HG03565 (cell line): ENCODE measurements at regions not wholly inside any gene's neighbourhood (a gene's known extent, or its start where the extent isn't known, plus 50 kb on each side); places are given as distances from the start of the nearest gene placed in this dataset.
"Not testable (repeated sequence)": the region's sequence is repeated elsewhere in the genome, so short reads cannot be mapped to it uniquely, and the experiment has no call there.

ENCODE experiments used
- ATAC-seq: cut with Tn5 transposase; IDR thresholded peaks from one replicate; pipeline ENCODE4 v1.9.1; 2021; ENCODE audit warnings: mild to moderate bottlenecking, moderate library complexity; ENCODE audit not compliant: unreplicated experiment

DNA sequence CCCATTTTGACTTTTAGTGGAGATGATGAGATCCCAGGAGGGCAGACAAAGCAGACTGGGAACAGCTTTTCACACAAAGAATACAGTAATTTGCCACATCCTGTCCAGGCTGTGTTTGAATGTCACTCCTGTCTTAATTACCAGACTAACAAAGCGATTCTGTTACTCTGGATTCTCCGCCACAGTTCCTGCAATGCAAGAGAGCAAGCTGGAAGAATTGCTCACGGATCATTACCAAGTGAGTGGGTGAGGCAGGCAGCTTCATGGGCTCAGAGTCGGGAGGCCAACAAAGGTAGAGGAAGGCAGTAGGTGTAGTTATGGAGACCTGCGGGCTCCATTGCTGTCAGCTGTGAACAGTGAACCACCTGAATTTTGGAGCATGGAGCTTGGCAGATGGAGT is 250.5 kb upstream of the ATP5MC3 start:
- no peak for ATAC-seq

DNA sequence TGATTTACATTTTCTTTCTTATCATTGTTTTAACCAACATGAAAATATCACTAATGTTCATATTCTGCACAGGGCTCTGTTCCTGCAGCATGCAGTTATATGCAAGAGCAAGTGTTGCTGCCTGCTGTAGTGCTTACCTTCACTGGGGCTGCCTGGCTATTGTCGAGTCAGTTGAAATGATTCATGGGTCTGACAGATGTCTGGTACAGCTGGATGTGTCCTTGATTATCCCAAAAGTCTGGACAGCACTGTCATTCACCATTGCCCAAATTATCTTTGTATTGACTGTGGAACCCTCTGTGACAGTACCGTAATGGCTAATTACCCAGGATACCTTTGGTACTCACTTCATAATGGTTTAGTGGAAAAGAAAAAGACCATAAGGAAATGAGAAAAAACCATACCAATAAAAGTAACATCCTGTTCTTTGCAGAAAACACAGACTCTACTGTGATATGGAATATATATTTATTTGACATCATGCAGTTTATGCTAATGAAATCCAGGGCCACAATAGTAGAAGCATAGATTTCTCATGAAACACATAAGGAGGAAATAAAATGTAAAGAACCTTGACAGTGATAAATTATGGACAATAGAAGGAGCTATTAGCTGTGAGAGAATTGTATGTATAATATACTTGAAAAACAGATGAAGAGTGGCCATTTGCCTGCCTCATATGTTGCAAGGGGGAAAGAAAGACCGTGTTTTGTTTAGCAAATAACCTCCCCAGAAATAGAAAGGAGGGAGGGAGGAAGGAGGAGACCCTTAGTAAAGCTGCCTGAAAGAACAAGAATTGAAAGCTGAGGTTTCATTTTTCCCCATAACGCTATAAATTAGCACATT is 249.8 kb upstream of the ATP5MC3 start:
- ATAC-seq = no peak

DNA sequence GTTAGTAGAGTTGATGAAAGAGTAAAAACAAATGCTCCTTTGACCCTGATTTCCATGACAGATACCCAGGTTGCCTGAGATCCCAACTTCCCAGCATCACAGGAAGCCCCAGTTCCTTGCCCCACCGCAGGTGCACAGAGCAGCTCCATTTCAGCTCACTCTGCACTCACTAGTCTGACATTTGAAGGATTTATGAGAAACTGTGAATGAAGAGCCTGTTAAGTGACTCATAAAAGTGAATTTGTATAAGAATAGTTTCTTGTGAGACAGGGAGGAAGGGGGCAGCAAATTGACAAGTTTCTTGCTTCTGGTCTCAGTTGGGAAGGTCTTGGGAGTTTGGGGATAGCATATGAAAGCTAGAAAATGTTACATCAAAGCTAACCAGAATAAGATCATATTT is 248.7 kb upstream of the ATP5MC3 start:
- ATAC-seq = no peak

DNA sequence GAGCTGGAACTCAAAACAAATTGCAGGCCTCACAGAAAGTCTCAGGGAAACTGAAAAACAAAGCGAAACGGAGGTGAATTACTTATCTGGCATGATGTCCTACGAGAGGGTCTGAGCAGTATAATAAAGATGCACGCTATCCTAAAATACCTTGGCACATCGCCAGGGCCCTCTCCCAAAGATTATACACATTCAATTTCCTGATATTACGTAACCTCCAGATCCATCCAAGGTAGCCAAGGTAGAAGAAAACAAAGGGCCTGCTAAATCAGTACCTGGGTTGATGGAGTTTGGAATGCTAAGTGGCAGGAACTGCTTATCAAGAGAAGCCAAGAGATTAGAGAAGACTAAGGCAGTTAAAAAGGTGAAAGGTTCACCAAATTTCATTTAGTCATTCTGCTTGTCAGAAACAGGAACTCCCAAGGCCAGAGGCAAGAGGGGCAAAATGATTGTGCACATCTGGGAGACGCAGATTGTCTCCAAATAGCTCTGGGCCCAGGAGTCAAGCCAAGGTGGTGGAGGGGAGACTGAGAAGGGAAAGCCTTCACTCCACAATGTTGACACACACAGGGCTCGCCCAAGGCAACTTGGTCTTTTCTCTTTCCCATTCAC is 236.8 kb upstream of the ATP5MC3 start:
- no peak for ATAC-seq

DNA sequence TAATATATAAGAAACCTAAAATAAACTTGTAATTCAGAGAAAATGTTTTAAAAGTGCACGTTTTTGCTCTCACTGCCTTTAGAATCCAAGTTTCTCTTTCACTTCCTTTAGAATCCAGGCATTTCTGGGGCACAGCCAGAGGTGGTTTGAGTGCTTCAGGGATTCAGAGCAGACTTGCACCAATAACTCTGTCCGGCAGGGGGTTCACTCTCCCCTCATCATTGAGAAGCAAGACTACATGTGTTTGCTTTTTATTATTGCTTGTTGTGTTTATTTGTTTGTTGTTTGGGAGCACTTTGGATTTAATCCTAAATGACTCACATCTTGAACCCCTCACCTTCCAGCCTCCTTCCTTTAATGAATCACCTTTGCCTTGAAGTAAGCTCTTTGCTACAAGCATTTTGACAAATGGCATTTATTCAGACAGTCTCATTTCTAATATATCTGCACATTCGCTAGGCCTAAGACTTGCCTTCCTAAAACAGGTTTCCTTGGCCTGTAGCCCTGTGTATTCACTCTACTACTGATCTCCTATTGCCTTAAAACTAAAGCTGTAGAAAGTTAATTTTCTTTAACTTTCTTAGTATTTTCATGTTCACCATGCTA is 233.5 kb upstream of the ATP5MC3 start:
- ATAC-seq = peak; percentile 72

DNA sequence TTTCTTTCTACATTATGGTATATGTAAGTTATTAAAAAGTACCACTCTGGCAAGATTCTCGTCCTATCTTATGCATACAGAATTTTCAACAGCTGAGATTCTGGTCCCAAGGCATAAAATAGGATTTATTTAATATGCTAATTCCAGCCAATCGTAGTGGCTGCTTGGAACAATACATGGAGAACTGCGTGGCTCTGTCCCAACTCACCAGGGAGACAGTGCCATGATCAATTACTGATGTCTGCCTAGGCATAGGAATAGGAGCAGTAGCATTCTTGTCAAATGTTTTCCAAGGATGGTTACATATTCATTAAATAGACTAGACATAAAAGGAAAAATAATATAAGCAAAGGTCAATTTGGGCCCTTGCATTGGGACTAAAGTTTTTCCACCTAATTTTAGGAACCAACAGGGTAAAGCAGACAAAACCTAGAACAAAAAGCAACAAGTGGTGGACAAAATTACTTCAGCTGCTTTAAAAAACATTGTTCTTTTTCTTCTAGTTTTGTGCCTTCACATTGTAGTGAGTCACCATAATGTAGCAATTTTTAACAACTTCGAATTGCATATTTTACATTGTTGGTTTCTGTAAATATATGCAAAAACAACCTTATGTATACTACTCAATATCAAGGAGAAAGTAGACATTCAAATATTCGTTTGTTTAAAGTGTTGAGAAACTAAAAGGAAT is 232.8 kb upstream of the ATP5MC3 start:
- ATAC-seq = no peak

DNA sequence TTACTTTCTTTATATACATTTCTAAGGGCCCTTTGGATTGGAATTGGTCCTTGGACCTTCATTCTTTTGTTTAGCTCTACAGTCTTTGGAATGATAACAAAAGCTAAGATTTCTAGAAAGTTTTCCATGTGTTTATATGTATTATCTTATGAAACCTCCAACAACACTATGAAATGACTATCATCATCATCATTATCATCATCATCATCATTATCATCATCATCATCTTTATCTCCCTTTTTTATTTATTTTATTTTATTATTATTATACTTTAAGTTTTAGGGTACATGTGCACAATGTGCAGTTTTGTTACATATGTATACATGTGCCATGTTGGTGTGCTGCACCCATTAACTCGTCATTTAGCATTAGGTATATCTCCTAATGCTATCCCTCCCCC is 229.4 kb upstream of the ATP5MC3 start:
- ATAC-seq = not testable (repeated sequence)

DNA sequence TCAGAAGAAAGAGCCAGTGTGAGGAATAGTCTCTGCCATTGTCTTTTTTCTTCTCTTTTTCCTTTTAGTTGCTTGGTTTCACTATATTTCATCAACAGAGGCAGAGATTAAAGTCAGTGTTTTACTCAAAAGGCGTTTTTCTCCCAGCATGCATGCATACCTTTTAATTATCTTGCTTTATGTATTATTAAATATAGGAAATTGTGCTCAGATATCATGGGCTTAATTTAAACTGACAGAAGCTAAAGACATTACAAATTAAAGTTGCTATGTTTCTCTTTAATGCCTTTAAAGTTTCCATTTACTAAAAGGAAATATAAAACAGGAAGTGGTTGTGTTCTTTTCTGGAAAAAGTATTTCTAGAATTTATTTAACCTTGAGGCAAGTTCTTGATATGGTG is 223.3 kb upstream of the ATP5MC3 start:
- no peak for ATAC-seq

DNA sequence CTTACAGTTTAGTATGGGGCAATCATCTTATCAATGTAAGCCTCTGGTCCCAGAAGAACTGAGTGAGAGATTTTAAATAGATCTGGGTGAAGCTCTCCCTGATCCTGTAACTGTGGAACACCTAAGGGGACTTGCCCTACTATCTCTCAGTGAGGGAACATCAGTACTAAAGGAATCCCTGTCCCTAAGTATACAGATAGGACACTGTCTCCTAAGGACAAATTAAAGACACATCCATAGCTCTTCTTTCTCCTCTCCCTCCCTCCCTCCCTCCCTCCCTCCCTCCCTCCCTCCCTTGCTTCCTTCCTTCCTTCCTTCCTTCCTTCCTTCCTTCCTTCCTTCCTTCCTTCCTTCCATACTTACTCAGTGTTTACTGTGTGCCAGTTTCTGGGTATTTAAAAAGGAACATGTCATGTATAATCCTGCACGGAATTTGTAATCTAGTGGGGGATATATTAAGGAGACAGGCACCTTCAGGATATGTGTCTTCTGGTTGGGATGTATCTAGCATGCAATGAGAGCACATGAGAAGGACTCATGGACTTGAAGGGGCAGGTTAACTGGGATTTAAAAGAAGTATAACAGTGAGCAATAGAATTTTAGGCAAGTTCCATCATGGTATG is 222.2 kb upstream of the ATP5MC3 start:
- no peak for ATAC-seq

DNA sequence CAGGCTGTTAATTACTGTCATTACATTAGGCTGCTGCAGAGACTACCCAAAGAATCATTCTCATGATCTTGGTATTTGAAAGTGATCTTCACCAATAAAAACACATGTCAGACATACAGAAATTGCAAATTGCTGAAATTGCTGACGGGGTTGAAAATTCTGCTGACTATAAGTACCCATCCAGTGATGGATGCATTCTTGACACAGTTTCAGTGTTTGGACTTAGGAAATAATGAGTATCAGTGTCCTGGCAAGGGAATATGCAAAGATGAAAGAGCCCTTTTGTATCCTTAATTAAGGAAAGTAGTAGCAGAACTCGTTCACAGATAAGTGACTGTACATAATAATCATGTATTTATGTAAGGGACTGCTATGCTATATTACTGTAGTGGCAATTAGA is 221.1 kb upstream of the ATP5MC3 start:
- ATAC-seq = no peak

DNA sequence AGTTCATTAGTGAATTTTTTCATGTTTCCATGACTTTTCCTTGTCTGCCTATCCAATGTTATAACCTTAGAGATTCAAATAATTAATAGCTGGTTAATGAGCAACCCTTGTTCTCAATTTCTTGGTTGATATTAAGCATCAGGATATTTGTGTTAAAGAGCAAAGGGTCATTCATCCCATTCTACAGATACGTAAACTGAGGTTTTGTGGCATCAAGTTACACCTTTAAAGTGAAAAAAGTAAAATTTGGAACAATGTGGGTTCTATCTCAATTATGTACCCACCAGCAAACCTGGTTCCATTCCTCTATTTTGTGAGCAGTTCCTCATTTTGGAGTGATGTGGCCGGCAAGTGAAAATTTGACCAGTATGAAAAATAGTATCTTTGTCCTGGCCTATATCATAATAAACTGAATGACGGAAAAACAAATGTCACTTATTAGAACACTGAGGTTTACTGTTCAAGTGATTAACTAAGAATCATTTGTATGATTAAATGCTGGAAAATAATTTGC is 220.5 kb upstream of the ATP5MC3 start:
- ATAC-seq = no peak

DNA sequence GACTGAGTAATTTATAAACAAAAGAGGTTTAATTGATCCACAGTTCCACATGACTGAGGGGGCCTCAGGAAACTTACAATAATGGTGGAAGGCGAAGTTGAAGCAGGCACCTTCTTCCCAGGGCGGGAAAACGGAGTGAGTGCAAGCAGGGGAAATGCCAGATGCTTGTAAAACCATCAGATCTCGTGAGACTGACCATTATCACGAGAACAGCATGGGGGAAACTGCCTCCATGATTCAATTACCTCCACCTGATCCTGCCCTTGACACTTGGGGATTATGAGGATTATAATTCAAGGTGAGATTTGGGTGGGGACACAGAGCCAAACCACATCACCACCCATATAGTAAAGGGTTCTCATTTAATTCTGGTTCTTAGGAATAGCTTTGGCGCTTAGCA is 219.5 kb upstream of the ATP5MC3 start:
- ATAC-seq = no peak

DNA sequence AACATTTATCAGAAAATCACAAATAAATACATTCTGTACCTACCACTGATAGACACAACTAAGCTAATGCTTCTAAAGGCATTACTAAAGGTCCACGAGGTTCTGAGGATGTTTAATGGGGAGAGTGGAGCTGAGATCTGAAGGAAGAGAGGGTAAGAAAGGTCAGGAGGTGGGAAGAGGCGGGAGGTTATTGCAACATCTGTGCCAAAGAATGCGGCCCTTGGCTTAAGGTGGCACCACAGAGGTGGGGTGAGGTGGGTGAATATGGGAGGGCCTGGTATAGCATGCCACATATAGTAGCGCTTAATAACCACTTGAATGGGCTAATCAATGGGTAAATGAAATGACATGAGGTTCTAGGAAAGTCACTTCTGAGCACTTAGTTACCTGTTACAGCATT is 217.8 kb upstream of the ATP5MC3 start:
- no peak for ATAC-seq

DNA sequence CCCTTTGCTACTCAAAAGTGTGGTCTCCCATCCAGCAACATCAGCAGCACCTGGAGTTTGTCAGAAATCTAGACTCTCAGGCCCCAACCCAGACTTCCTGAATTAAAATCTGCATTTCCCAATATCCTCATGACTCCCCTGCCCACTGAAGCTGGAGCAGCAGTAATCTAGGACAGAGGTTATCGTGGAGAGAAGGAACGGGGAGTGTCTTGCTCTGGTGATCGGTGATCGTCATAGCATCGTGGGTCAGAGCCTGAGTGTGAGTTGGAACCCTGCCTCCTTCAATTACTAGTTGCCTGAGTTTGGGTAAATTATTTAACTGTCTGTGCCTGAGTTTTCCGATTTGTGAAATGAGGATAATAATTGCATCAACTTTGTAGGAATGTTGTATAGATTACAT is 217.3 kb upstream of the ATP5MC3 start:
- no peak for ATAC-seq

DNA sequence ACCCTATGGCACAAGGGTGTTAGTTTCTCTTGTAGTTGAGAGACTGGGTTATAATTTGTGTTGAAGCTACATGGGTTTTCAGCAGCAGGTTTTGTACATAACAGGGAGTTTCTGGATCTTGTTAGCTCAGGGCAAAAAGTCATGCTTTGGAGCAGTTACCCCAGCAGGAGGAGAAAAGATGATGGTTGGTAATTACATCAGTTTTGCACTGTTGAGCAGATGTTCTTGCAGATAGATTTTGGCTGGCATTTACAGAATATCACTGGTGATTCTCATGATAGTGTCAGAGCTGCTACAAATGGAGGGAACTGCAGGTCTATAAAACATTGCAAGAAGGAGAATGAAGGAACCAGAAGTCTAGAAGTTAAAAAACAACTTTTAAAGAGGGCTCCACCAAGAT is 215.2 kb upstream of the ATP5MC3 start:
- no peak for ATAC-seq

DNA sequence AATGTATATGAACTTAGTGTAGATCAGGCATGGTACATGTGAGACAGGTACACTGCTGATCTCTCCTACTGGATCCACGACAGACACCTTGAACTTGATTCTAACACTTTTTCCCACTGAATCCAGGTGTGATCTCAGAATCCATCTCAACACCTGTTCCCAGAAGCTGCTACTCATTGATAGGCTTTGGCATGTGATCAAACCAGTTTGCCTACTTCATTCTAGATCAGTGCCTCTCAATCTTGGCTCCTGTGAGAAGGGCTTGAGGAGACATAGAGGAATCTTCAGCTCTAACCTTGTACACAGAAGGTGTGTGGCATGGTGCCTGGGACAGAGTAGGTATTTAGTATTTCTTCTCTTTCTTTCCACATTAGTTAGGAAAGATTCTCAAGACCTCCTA is 212.3 kb upstream of the ATP5MC3 start:
- no peak for ATAC-seq

DNA sequence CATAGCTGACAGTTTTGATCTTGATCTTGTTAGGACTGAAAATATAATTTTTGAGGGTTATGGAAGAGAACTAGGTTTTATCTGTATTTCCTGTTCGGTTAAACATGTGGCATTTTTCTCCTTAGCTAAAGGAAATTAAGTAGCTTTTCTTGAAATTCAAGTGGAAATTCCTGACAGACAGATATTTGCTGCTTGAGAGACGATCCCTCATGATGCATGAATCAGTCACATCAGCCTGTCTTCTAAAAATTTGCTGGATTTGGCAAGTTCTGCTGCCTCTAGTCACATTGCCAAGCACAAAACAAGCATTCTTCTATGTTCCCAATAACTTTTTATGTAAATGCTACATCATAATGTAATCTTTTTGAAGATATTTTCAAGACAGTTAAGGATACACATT is 201.8 kb upstream of the ATP5MC3 start:
- no peak for ATAC-seq

DNA sequence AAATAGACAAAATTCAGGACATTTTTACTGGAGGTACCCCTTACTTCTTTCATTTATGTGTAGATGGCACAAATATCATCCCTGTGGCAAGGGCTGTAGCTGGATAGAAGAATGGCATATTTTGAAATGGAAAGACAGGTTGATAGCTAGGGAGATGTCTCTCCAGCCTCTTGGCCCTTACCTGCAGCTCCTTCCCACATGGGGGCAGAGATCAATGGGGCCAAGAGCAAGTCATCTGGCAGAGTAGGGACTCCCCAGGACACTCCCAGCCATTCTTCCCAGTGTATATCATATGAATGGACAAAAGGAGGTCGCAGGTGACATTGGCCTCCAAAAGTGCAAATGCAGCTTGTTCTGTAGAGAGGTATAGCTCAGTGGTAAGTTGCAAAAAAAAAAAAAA is 192.2 kb upstream of the ATP5MC3 start:
- ATAC-seq = no peak

DNA sequence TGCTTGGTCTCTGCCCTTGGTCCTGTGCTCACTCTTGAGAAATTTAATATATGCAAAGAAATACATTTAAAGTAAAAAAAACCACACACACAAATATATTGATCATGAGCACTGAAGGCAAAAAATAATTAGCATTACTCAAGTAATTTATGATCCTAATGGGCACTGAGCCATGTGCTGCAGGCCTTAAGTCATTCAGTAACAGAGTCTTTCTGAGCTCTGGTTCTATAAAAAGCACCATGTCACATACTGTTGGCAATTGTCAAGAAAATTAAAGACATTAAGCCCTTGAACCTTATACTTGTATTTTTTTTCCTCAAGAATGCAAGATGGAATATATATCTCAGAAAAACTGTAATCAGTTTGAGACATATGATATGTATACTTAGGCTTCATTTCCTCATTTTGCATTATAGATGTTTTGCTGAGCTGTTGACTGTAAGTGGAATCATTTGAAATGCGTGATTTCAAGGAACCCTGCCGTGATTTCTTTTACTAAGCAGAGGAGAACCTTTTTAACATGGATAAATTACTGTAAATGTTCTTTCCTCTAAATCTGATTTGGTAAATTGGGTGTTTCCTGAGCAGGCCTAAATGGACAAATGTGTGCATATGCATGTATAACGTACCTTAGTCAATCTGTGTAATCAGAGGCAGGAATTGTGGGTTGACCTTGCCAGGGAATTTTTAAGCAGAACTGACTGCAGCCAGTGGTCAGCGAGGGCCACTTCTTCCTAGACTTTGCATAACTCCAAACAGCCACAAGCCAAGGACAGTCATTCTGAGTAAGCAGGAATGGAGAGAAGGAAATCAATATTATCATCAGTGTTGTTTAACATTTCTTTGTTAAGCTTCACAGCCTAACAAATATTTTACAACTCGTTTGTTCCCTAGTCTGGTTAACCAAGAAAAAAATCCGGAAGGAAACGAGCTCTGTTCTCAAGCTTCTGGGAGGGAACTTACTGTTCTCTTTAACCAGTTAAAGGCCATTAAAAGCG is 191.5 kb upstream of the ATP5MC3 start:
- no peak for ATAC-seq

DNA sequence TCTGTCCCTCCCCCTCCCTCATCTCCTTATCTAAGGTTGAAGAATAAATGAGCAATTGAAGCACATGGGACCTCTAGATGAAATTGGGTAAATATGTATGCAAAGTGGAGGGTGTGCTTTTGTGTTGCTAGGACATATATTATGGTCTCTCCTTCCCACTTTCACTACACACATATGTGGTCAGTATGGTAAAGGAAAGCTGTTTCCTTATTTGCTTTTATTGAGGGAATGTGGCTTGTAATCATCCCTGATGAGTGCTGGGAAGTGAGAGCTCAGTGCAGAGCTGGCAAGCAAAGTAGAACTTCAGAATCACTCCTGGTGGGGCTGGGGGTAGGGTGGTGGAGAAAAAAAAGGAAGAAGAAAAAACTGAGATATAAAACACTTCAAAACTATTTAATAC is 189.9 kb upstream of the ATP5MC3 start:
- no peak for ATAC-seq
